Right hindlimb (tissue), 1 donor: ENCODE measurements at regions not wholly inside any gene's neighbourhood (a gene's known extent, or its start where the extent isn't known, plus 50 kb on each side); places are given as distances from the start of the nearest gene placed in this dataset.

ENCODE experiments used
- DNase-seq: peaks from one replicate; pipeline ENCODE4 v3.0.0-alpha.2; 2018

- no peak for DNase-seq
Measured at GRCh38 chr1:30345491-30346130, 377.8 kb downstream of the MATN1 start.

DNA sequence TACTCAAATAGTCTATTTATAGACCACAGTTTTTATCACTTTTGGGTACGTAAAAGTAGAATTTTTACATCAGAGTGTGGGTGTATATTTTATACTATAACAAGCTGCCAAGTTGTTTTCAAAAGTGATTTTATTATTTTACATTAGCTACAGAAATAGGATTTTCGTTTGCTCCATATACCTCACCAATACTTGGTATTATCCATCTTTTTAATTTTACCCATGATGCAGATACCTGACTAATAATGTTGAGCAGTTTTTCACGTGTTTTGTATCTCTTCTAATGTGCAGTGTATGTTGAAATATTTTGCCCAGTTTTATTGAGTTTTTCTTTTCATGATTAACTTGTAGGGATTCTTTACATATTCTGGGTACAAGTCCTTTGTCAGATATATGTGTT is 379.8 kb downstream of the MATN1 start:
- DNase-seq, result no peak

GRCh38 chr1:30342535-30343141 is 380.7 kb downstream of the MATN1 start:
- DNase-seq, result no peak

DNA sequence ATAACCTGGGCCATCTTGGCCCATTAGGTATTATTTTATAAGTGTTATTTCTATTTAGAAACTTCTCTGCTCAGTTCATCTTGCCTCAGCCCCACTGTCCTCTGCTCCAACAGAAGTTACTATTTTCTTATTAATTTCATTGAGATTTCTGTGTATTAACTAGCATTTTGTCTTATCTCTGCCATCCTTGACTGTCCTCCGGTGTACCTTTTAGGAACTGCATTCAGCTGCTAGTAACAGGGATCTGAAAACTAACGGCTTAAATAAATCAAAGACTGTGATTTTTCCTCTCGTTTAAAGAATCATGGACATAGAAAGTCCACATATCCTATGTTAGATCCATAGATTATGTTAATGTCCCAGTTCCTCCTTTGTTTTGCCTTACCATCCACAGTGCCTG is 382.5 kb downstream of the MATN1 start:
- no peak for DNase-seq

DNA sequence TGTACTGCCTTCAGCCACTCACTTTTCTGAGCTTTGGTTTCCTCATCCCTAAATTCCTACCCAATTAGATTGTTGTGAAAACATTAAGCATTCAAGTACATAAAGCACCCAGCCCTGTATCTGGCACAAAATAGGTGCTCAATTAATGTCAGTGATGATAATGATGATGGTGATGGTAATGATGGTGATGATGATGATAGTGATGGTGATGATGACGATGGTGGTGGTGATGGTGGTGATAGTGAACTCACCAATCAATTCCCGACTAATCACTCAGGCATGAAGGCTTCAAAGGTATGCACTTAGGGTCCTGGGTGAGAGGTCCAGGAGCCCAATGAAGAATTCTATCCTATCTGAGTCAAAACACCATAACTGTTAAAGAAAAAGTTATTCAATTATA is 383.5 kb downstream of the MATN1 start:
- no peak for DNase-seq

- DNase-seq, result no peak
Measured at GRCh38 chr1:30338765-30339164, 384.6 kb downstream of the MATN1 start.

DNA sequence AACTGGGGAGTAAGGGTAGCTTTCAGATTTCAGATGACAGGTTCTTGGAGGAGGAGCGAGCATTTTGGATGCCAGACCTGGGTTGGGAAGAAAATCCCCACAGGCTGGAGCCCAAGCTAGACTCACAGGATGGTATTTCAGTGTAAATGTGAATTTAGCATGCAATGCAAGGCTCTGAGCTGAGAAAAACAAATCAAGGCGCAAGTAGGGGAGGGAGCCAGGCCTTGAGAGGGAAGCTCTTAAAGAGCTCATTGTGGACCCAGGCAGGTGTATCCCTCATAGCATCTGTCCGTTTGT is 386.1 kb downstream of the MATN1 start:
- DNase-seq, result no peak

- DNase-seq, result no peak
Measured at GRCh38 chr1:30336550-30337323, 386.6 kb downstream of the MATN1 start.

GRCh38 chr1:30335997-30336390 is 387.4 kb downstream of the MATN1 start:
- no peak for DNase-seq

GRCh38 chr1:30335389-30335996 is 387.9 kb downstream of the MATN1 start:
- DNase-seq, result no peak

DNA sequence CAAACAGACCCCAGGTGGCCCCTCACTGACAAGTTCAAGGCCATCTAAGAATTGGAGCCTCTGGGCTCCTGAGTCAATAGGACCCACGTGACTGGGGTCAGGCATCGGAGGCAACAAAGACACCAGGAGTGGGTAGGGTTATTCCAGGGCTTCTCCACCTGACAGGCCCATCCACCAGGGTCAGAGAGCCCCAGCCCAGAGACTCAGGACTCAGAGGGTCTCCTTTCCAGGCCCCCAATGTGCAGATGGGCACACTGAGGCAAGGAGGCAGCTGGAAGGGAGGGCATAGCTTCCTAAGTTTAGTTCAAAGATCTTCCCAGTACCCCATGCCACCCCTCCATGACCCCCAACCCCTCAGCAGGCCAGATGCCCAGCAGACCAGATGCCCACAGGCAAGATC is 388.6 kb downstream of the MATN1 start:
- DNase-seq, result no peak

GRCh38 chr1:30332116-30333094 is 391.0 kb downstream of the MATN1 start:
- DNase-seq, result no peak

DNA sequence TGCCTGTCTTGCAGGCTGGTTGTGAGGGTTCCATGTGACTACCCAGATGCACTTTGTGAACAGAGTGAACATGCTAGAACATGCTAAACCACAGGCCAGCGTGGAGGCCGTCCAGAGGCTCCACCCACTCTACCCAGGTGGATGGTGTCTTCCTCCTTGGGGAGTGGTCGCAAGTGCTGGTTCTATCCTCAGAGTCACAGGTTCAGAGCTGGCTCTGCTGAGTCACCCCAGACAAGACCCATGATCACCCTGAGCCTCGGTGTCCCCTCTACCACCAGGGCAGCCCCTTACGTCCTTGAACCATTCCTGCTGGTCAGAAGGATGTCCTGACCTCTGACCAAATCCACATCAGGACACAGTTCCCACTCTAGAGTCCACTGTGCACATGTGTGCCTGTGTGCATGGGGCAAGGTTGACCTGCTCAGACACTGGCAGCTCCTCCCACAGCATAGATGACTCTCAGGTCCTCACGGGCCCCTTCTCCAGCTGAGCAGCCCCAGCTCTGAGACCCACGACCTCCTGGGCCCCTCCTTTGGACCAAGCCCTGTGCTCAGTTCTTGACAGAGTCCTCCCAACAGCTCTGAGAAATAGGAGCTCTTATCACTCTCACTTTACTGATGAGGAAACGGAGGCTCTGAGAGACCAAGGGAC is 391.8 kb downstream of the MATN1 start:
- DNase-seq, result no peak

- no peak for DNase-seq
Measured at GRCh38 chr1:30330644-30331043, 392.7 kb downstream of the MATN1 start.

- DNase-seq, result no peak
Measured at GRCh38 chr1:30329802-30330557, 393.4 kb downstream of the MATN1 start.

DNA sequence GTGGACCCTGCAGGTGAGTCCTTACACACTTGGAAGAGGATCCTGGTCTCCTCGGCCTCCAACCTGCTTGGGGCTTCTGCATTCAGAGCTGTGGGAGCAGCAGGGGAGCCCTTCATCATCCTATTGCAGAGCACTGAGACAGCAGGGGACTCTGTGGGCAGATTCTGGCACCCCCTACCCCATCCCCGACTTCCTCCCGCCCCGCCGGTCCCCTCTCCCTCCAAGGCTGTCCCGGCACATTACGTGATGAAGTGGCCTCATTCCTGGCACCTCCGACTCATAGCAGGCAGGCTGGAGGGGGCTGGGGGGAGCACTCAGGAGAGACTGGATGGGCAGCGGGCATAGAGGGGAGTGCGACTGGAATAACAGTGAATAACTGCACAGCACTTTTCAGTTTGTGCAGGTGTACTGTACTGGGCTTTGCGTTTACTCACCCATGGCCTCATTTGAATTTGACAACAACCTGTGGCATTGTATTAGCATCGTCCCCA is 394.1 kb downstream of the MATN1 start:
- no peak for DNase-seq

GRCh38 chr1:30328401-30329262 is 394.8 kb downstream of the MATN1 start:
- DNase-seq, result no peak

- DNase-seq, result no peak
Measured at GRCh38 chr1:30328100-30328370, 395.4 kb downstream of the MATN1 start.

GRCh38 chr1:30327370-30328099 is 395.9 kb downstream of the MATN1 start:
- DNase-seq, result no peak

DNA sequence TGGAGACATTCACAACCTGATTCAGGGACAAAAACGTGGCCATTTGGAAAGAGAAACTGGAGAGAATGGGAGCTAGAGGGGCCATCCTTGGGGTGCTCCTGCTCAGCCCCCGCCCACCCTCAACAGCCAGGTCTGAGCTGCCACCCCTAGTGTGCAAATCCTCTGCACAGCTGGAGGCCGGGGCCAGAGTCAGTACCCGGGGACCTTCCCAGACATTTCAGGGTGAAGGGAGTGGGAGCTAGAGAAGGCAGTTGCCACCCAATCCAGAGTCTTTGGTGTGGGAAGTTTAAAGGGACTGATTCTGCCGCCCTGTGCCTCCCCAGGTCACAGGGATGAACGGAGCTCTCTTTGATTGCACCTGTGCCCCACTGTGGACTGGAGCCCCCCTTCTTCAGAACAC is 397.4 kb downstream of the MATN1 start:
- no peak for DNase-seq
